Hepatocyte (in vitro differentiated cells): ENCODE measurements at regions not wholly inside any gene's neighbourhood (a gene's known extent, or its start where the extent isn't known, plus 50 kb on each side); places are given as distances from the start of the nearest gene placed in this dataset.
"Not testable (repeated sequence)": the region's sequence is repeated elsewhere in the genome, so short reads cannot be mapped to it uniquely, and the experiment has no call there.

Experiments used
- EZH2phosphoT487 ChIP-seq: fragments of 200-600 bp; sonication (generic); IDR thresholded peaks from one replicate; pipeline ENCODE4 v1.6.1; 2018; ENCODE audit warnings: antibody characterized with exemption, mild to moderate bottlenecking, low read depth, moderate library complexity; ENCODE audit not compliant: unreplicated experiment, severe bottlenecking
- TF ChIP-seq, protein P1 (sequence below): fragments of 200-600 bp; sonication (generic); IDR thresholded peaks from 2 replicates; pipeline ENCODE4 v1.5.1; 2016; ENCODE audit warnings: antibody characterized with exemption, mild to moderate bottlenecking; ENCODE audit not compliant: poor library complexity

DNA sequence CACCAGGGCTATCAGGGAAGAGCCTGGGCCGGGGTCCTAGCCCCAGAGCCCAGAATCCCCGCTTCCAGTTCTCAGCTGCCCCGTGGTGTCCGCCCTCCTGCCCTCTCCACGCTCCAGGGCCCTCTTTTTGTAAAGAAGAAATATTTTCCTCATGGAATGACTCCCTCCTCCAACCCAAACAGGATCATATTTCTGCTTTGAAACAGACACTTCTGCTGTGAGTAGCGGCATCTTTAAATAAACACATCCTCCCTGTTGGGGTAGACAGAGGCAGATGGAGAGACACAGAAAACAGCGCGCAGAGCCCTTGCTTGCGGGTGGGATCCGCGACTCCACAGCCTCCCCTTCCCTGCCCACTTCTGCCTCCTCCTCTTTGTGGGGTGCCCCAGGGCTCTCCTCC, 4384.7 kb upstream of the TPTE start:
- TF ChIP-seq, protein P1, sequence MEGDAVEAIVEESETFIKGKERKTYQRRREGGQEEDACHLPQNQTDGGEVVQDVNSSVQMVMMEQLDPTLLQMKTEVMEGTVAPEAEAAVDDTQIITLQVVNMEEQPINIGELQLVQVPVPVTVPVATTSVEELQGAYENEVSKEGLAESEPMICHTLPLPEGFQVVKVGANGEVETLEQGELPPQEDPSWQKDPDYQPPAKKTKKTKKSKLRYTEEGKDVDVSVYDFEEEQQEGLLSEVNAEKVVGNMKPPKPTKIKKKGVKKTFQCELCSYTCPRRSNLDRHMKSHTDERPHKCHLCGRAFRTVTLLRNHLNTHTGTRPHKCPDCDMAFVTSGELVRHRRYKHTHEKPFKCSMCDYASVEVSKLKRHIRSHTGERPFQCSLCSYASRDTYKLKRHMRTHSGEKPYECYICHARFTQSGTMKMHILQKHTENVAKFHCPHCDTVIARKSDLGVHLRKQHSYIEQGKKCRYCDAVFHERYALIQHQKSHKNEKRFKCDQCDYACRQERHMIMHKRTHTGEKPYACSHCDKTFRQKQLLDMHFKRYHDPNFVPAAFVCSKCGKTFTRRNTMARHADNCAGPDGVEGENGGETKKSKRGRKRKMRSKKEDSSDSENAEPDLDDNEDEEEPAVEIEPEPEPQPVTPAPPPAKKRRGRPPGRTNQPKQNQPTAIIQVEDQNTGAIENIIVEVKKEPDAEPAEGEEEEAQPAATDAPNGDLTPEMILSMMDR: not testable (repeated sequence)
- not testable (repeated sequence) for TF ChIP-seq EZH2phosphoT487
